Activated CD4-positive, alpha-beta T cell treated with anti-CD3 and anti-CD28 coated beads for 36 hours (primary cell): ENCODE measurements at regions not wholly inside any gene's neighbourhood (a gene's known extent, or its start where the extent isn't known, plus 50 kb on each side); places are given as distances from the start of the nearest gene placed in this dataset.
"Not testable (repeated sequence)": the region's sequence is repeated elsewhere in the genome, so short reads cannot be mapped to it uniquely, and the experiment has no call there.

Experiments used
- ATAC-seq: fragments of 200-7000 bp; cut with Tn5 transposase; one replicate; pipeline ENCODE4 v1.10.0; 2021; ENCODE audit warnings: mild to moderate bottlenecking, moderate library complexity
- CTCF ChIA-PET: fragments of 350-600 bp; sonication (Branson Sonifier 250); formaldehyde crosslinking; loops from one replicate; lab custom pipeline; 2021; ENCODE audit warnings: antibody characterized with exemption; lab: Charles Lee
- POLR2A ChIA-PET: fragments of 350-600 bp; sonication (Branson Sonifier 250); formaldehyde crosslinking; loops from one replicate; lab custom pipeline; 2021; ENCODE audit warnings: antibody characterized with exemption, inconsistent platforms; lab: Charles Lee
- DNase-seq: peaks from one replicate; pipeline ENCODE4 v3.0.0-alpha.2; 2020
- H3K27ac Mint-ChIP-seq: one replicate; pipeline ENCODE4 v1.8.0; 2021; ENCODE audit warnings: mixed read lengths
- H3K27me3 Mint-ChIP-seq: one replicate; pipeline ENCODE4 v1.8.0; 2021; ENCODE audit warnings: mixed read lengths
- H3K36me3 Mint-ChIP-seq: one replicate; pipeline ENCODE4 v1.8.0; 2021; ENCODE audit warnings: low read depth, mixed read lengths
- H3K4me1 Mint-ChIP-seq: one replicate; pipeline ENCODE4 v1.8.0; 2021; ENCODE audit warnings: mixed read lengths
- H3K4me3 Mint-ChIP-seq: one replicate; pipeline ENCODE4 v1.8.0; 2021; ENCODE audit warnings: mild to moderate bottlenecking, moderate library complexity, mixed read lengths
- H3K9me3 Mint-ChIP-seq: one replicate; pipeline ENCODE4 v1.8.0; 2021; ENCODE audit warnings: low read depth, mixed read lengths
- intact Hi-C, 2 experiments: fragments of 100-400 bp; cut with DNase I in 1 of 2; cut with micrococcal nuclease in 1 of 2; formaldehyde crosslinking; loops; one replicate each; pipeline versions ENCODE4 v1.14.2 to v1.15.1; 2022 to 2024; cut with DNase I, micrococcal nuclease

DNA sequence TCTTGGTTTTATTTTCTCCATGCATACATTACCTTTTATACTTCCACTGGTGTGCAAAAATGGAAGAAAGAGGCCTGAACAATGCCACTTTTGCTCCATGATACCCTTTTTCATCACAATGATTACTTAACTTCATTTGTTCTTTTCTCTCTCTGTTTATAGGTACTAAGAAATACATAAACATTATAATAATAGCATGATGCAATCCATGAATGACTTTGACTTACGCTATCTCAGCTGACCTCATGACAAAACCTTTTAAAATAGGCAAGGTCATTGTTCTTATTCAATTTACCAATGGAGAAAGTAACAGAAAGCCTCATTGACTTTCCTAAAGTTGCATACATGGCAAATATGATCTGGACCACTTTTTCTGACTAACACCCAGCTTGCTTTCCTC is 105.1 kb upstream of the ZEB1 start:
- no peaks in the 10 kb centered on the region for H3K36me3 Mint-ChIP-seq
- ChIA-PET POLR2A (no interaction called here), CTCF (no interaction called here)
- H3K27me3 Mint-ChIP-seq: no peaks in the 10 kb centered on the region
- no peak overlapping the region for H3K4me3 Mint-ChIP-seq
- intact Hi-C loops: no loop called here
- ATAC-seq (no peak), DNase-seq (no peak)
- no peaks in the 10 kb centered on the region for H3K4me1 Mint-ChIP-seq
- H3K9me3 Mint-ChIP-seq: no peaks in the 10 kb centered on the region
- no peak overlapping the region for H3K27ac Mint-ChIP-seq

DNA sequence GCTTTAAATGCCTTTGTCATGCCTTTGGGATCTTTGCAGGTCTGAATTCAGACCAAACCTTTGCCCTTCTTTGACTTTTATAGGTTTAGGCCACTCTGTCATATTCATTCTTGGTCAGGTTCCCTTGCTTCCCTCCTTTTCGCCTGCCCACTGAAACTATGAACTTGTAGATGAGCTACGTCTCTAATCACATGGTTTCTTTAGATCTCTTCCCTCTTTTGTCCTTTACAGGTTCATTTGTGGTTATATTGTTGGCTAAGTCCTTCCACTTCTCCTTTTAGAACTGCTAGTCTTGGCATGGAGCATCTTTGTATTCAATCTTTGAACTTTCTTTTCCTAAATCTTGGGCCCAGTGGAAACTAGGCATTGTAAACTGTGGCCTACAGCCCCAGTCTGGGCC is 104.0 kb upstream of the ZEB1 start:
- Mint-ChIP-seq H3K27me3 (no peaks in the 10 kb centered on the region), H3K36me3 (no peaks in the 10 kb centered on the region), H3K9me3 (no peaks in the 10 kb centered on the region), H3K27ac (no peak overlapping the region), H3K4me1 (no peaks in the 10 kb centered on the region), H3K4me3 (no peak overlapping the region)
- POLR2A ChIA-PET: no interaction called here
- intact Hi-C loops: no loop called here
- CTCF ChIA-PET: no interaction called here
- DNase-seq: no peak
- ATAC-seq: no peak

DNA sequence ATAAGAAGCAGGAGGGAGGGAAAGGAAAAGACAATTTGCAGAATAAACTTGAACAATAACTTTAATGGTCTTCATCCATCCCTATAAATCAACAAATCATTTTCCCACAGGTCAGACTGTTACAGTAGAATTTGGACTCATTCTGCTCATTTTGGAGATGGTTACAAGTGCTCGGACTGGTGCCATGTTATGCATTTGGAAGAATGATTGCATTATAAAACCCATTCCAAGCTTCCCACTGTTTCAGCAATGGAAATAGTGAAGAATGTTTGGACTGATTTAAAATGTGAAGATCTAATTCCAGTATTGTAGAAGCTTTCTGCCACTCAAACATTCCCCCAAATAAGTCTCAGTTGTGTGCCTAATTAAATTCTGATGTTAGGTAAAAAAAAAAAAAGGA is 99.7 kb upstream of the ZEB1 start:
- H3K4me3 Mint-ChIP-seq: no peak overlapping the region

DNA sequence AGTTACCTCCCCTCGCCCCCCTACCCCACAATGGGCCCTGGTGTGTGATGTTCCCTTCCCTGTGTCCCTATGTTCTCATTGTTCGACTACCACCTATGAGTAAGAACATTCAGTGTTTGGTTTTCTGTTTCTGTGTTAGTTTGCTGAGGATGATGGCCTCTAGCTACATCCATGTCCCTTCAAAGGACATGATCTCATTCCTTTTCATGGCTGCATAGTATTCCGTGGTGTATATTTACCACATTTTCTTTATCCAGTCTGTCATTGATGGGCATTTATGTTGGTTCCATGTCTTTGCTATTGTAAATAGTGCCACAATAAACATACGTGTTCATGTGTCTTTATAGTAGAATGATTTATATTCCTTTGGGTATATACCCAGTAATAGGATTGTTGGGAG is 90.2 kb upstream of the ZEB1 start:
- not testable (repeated sequence) for H3K4me1 Mint-ChIP-seq, ATAC-seq

More for the DNA sequence above, 99.7 kb upstream of the ZEB1 start:
- no peak overlapping the region for H3K27ac Mint-ChIP-seq
- H3K27me3 Mint-ChIP-seq: no peaks in the 10 kb centered on the region
- no peak for DNase-seq
- H3K36me3 Mint-ChIP-seq: no peaks in the 10 kb centered on the region
- ChIA-PET POLR2A (interaction anchor here (0.7 kb wide), 1 partner anchor 305 kb away, joined by 3 read pairs; no protein-coding TSS in a partner anchor), CTCF (interaction anchor here (0.6 to 1.4 kb wide), 4 partner anchors 136 to 436 kb away, joined by 3 read pairs; no protein-coding TSS in a partner anchor)
- H3K4me1 Mint-ChIP-seq: no peaks in the 10 kb centered on the region
- ATAC-seq: no peak
- H3K9me3 Mint-ChIP-seq: no peaks in the 10 kb centered on the region
- intact Hi-C loops: no loop called here

DNA sequence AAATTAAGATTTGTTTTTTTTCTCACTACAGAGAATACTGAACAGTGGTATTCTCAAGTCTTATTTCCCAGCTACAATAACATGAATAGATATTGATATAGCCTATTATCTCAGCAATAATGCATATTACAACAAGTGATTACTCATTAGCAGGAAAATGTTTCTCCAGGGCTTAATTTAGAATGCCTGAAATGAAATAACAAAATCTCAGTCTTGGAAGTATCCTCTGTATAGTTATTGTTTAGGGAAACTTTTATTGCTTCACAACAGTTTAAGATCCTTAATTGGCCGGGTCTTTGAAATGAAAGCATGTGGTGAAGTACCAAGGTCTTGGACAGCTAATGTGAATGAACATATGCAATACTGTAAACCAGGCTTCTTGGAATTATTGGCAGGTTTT is 79.1 kb upstream of the ZEB1 start:
- H3K9me3 Mint-ChIP-seq: peaks cover 2% of the 10 kb centered on the region
- intact Hi-C loops: loop anchor here in 1 of 2 experiments (5.0 kb wide), 1 partner anchor 158 kb away; no protein-coding TSS in a partner anchor
- peaks cover 16% of the 10 kb centered on the region for H3K4me1 Mint-ChIP-seq
- H3K27me3 Mint-ChIP-seq: no peaks in the 10 kb centered on the region
- H3K27ac Mint-ChIP-seq: no peak overlapping the region
- DNase-seq (no peak), ATAC-seq (no peak)
- ChIA-PET POLR2A (no interaction called here), CTCF (interaction anchor here (0.7 kb wide), 1 partner anchor 1545 kb away, joined by 4 read pairs; no protein-coding TSS in a partner anchor)
- H3K36me3 Mint-ChIP-seq: no peaks in the 10 kb centered on the region
- H3K4me3 Mint-ChIP-seq: no peak overlapping the region

More for the DNA sequence above, 90.2 kb upstream of the ZEB1 start:
- H3K27me3 Mint-ChIP-seq, H3K9me3 Mint-ChIP-seq, H3K36me3 Mint-ChIP-seq, CTCF ChIA-PET, H3K4me3 Mint-ChIP-seq, POLR2A ChIA-PET, intact Hi-C loops, H3K27ac Mint-ChIP-seq, DNase-seq: not testable (repeated sequence)

DNA sequence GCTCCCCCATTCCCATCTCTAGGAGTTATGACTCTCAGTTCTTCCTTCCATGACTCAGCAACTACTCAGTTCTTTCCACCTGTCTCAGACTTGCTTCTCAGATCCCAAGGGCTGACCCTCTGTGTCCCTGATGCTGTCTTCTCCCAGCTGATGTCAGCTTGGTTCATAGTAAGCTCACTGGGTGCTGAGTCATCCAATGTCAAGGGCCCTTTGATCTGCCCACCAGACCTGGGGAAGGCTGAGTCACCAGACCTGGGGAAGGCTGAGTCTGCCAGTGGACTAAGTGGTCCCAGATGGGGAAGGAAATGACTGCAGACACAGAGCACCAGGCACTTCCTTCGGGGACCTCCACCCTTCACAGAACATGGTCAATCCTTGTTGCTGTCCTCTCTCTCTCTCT is 76.1 kb upstream of the ZEB1 start:
- DNase-seq (peak; percentile 78), ATAC-seq (peak; percentile 95)
- Mint-ChIP-seq H3K36me3 (no peaks in the 10 kb centered on the region), H3K4me1 (peaks cover 16% of the 10 kb centered on the region), H3K4me3 (no peak overlapping the region), H3K27ac (peak overlapping the region; percentile 17), H3K9me3 (peaks cover 2% of the 10 kb centered on the region), H3K27me3 (no peaks in the 10 kb centered on the region)
- intact Hi-C loops: no loop called here
- CTCF ChIA-PET: no interaction called here
- POLR2A ChIA-PET: no interaction called here

DNA sequence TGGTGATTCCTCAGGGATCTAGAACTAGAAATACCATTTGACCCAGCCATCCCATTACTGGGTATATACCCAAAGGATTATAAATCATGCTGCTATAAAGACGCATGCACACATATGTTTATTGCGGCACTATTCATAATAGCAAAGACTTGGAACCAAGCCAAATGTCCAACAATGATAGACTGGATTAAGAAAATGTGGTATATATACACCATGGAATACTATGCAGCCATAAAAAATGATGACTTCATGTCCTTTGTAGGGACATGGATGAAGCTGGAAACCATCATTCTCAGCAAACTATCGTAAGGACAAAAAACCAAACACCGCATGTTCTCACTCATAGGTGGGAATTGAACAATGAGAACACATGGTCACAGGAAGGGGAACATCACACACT is 67.9 kb upstream of the ZEB1 start:
- intact Hi-C loops, CTCF ChIA-PET, H3K36me3 Mint-ChIP-seq, H3K4me1 Mint-ChIP-seq, H3K27me3 Mint-ChIP-seq, H3K27ac Mint-ChIP-seq, DNase-seq, POLR2A ChIA-PET, H3K4me3 Mint-ChIP-seq, ATAC-seq: not testable (repeated sequence)
- peaks cover 12% of the 10 kb centered on the region for H3K9me3 Mint-ChIP-seq

DNA sequence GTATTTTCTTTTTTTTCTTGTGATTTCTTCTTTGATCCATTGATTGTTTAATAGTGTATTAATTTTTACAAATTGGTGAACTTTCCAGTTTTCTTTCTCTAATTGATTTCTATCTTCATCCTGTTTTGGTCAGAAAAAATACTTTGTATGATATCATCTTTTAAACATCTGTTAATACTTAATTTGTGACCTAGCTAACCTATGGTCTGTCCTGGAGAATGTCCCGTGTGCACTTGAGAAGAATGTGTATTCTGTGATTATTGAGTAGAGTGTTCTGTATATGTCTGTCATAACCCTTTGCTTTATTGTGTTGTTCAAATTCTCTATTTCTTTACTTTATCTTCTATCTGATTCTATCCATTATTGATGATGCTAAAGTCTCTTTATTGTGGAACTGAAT is 65.8 kb upstream of the ZEB1 start:
- DNase-seq (no peak), ATAC-seq (no peak)
- Mint-ChIP-seq H3K36me3 (no peaks in the 10 kb centered on the region), H3K4me1 (no peaks in the 10 kb centered on the region), H3K27ac (no peak overlapping the region), H3K9me3 (peaks cover 8% of the 10 kb centered on the region), H3K27me3 (peaks cover 1% of the 10 kb centered on the region), H3K4me3 (no peak overlapping the region)
- CTCF ChIA-PET: interaction anchor here (1.4 to 1.6 kb wide), 2 partner anchors 20 to 410 kb away, joined by 3 read pairs; no protein-coding TSS in a partner anchor
- intact Hi-C loops: no loop called here
- POLR2A ChIA-PET: no interaction called here

DNA sequence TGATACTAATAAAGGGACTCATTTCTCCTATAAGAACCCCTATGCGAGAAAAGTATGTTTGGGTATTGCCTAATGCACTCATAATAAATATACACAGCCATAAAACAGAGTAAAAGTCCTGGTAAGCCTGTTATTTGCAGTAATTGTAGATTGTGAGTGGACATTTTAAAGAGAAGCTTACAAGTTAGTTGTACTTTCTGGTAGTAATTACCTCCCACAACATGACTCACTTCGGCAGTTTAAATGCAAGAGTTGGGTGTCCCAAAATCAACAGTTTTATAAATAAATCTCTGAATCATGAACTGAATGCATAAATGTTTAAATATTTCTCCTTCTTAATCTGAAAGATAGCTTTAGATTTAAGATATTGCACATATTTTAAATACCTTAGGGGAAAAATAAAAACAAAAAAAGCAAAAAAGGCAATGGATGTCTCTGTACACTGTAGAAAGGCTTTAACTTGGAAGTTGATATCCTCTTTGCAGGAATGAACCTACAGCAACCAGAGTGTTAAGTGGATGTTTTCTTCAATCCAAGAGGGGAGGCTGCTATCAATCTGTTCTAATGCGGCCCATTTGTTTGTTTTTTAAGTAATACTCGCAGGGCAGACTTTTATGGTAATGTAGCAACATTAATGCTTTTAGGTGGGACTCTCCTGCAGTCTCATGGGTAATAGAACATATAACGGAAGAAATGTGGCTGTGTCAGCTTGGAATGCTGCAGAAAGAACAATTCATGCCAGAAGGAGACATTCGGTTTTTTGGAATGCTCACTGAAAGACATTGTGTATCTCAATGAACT is 57.3 kb upstream of the ZEB1 start:
- POLR2A ChIA-PET: interaction anchor here (0.7 kb wide), 1 partner anchor 123 kb away, joined by 4 read pairs; no protein-coding TSS in a partner anchor
- H3K27me3 Mint-ChIP-seq: no peaks in the 10 kb centered on the region
- H3K27ac Mint-ChIP-seq: no peak overlapping the region
- CTCF ChIA-PET: interaction anchor here (1.0 kb wide), 1 partner anchor 22 kb away, joined by 3 read pairs; no protein-coding TSS in a partner anchor
- ATAC-seq (no peak), DNase-seq (no peak)
- no peaks in the 10 kb centered on the region for H3K4me1 Mint-ChIP-seq
- H3K9me3 Mint-ChIP-seq: no peaks in the 10 kb centered on the region
- no peaks in the 10 kb centered on the region for H3K36me3 Mint-ChIP-seq
- no peak overlapping the region for H3K4me3 Mint-ChIP-seq
- intact Hi-C loops: no loop called here

DNA sequence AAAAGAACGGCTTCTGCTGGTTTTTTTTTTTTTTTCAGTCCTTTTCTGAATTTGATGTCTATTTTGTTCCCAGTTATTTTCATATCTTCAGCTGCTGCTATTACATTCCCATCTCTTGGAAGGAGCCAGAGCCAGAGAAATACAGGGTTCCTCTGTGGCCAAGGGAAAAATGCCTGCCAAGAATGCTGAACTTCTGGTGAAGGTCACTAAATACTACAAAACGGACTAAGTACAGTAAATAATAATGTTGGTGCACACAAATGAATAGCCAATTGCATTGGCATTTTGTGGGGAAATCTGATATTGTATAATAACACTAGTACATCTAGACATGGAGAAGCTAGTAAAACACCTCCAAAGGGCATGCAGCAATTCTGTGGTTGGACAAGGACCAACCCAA is 56.3 kb upstream of the ZEB1 start:
- no peaks in the 10 kb centered on the region for H3K4me1 Mint-ChIP-seq
- ChIA-PET CTCF (no interaction called here), POLR2A (no interaction called here)
- H3K27ac Mint-ChIP-seq: no peak overlapping the region
- no peak overlapping the region for H3K4me3 Mint-ChIP-seq
- DNase-seq (no peak), ATAC-seq (no peak)
- no peaks in the 10 kb centered on the region for H3K9me3 Mint-ChIP-seq
- no peaks in the 10 kb centered on the region for H3K36me3 Mint-ChIP-seq
- intact Hi-C loops: no loop called here
- H3K27me3 Mint-ChIP-seq: no peaks in the 10 kb centered on the region

DNA sequence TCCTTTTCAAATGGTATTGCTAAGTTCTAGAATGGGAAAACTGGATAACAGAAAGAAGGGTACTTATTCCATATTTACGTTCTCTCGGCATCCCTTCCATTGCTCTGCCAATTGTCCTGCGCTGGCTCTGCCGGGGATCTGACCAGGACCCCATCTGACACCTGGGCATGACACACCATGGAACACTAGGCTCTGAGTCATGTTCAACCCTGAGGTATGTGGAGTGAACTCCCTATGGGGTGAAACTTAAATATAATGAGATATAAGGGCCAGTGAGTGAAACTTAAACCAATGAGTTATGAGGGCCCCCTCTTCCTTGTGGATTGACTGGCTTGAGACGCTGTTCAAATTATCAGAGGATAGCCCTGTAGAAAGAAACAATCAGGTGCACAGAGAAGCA is 55.1 kb upstream of the ZEB1 start:
- Mint-ChIP-seq H3K4me3 (no peak overlapping the region), H3K36me3 (no peaks in the 10 kb centered on the region), H3K9me3 (no peaks in the 10 kb centered on the region), H3K4me1 (no peaks in the 10 kb centered on the region), H3K27ac (no peak overlapping the region), H3K27me3 (no peaks in the 10 kb centered on the region)
- POLR2A ChIA-PET: no interaction called here
- no peak for DNase-seq
- CTCF ChIA-PET: no interaction called here
- no peak for ATAC-seq
- intact Hi-C loops: no loop called here
